ENCODE measurements at regions not wholly inside any gene's neighbourhood (a gene's known extent, or its start where the extent isn't known, plus 50 kb on each side); places are given as distances from the start of the nearest gene placed in this dataset.
A peak's percentile ranks its signal among the peaks of the same experiment; 100 is the strongest.

DNA sequence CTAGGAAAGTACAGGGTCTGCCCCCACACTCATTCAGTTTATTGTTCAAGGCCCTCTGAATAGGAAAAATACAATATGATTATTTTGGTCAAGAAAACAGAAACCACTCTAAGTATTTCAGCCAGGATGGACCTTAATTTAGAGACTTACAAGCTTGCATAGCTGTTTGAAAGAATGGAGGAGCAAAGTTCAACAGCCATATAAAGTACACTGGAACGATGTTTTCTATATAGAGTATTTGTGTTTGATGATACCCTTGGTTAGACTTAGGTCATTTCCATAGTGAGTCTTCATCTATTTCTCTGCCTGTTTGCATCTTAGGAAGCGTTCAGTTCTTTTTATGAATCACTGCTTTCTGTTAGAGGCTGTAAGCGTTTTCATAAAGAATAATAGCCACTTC is 366.2 kb downstream of the NUP35 start:
- DNase-seq (ENCODE audit: low read depth, low spot score), result no peak
- RAD21 ChIA-PET (ENCODE audit: low non-redundant PET in 1 of 2, low total read pairs in 2 of 2, uncharacterized antibody in 2 of 2, unreplicated experiment in 2 of 2), result no interaction called here
- ATAC-seq, result no peak

DNA sequence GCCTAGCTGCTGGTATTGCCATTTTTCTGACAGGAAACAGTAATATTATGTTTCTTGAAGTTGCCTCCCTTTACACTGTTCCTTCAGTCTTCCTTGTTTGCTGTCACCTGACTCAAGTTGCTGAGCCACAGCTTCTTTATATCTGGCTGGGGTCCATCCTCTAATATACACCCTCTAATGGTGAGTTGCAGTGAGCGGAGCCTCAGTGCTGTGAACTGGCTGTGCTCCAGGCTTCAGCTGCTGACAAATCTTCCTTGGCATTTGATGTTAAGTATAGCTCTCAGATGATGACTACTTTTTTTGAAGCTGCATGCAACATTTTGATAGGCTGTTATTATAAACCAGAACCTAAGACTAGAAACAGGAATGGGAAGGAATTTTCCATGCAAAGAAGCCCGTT is 366.7 kb downstream of the NUP35 start:
- ChIA-PET RAD21 (ENCODE audit: low non-redundant PET in 1 of 2, low total read pairs in 2 of 2, uncharacterized antibody in 2 of 2, unreplicated experiment in 2 of 2) (no interaction called here), POLR2A (no interaction called here), CTCF (no interaction called here)
- Histone ChIP-seq H3K4me2 (ENCODE audit: low read length) (no peak overlapping the region), H3K27me3 (ENCODE audit: insufficient read depth, low read length) (no peaks in the 10 kb centered on the region), H3K79me2 (ENCODE audit: insufficient read depth, low read length) (no peaks in the 10 kb centered on the region), H3K9me3 (ENCODE audit: control insufficient read depth in 1 of 2, insufficient read depth in 1 of 2, low read depth in 1 of 2, low read length in 2 of 2) (no peaks in the 10 kb centered on the region), H3K27ac (ENCODE audit: low read depth, low read length) (no peak overlapping the region), H3K9me2 (ENCODE audit: insufficient read depth) (no peaks in the 10 kb centered on the region), H3K36me3 (ENCODE audit: control insufficient read depth in 1 of 2, insufficient read depth in 2 of 2, low read length in 2 of 2) (no peaks in the 10 kb centered on the region), H4K20me1 (ENCODE audit: insufficient read depth) (no peaks in the 10 kb centered on the region), H2AFZ (ENCODE audit: low read depth, low read length, poor library complexity, severe bottlenecking) (no peak overlapping the region), H3K4me3 (replicated peaks in 1 of 2; ENCODE audit: low read depth in 1 of 2, low read length in 2 of 2) (no peak overlapping the region), H3K9ac (ENCODE audit: low read length) (no peak overlapping the region), H3K4me1 (ENCODE audit: control insufficient read depth in 1 of 2, insufficient read depth in 2 of 2, low read length in 2 of 2) (no peaks in the 10 kb centered on the region; a peak in 1 of 4 replicates)
- intact Hi-C loops (cut with micrococcal nuclease), result no loop called here
- TF ChIP-seq SRF (IDR thresholded peaks at IDR 0.05; ENCODE audit: low read depth) (no peak), ZFX (IDR thresholded peaks at IDR 0.05) (no peak), SP1 (IDR thresholded peaks at IDR 0.05; ENCODE audit: low read depth) (no peak), REST (IDR thresholded peaks at IDR 0.05; ENCODE audit: low read depth) (no peak), POLR2A (IDR thresholded peaks at IDR 0.05; ENCODE audit: borderline replicate concordance, extremely low read depth, insufficient read depth, insufficient read length) (no peak), CBX3 (IDR thresholded peaks at IDR 0.05; ENCODE audit: low read depth) (no peak), JUND (IDR thresholded peaks at IDR 0.05) (no peak), EGR1 (IDR thresholded peaks at IDR 0.05; ENCODE audit: low read depth) (no peak), CEBPB (IDR thresholded peaks at IDR 0.05; ENCODE audit: low read depth) (no peak), EZH2 (IDR thresholded peaks at IDR 0.05) (no peak)
- TF ChIP-seq, protein P1, sequence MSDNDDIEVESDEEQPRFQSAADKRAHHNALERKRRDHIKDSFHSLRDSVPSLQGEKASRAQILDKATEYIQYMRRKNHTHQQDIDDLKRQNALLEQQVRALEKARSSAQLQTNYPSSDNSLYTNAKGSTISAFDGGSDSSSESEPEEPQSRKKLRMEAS (IDR thresholded peaks at IDR 0.05), result no peak
- no peak for DNase-seq (ENCODE audit: low read depth, low spot score)
- no TSS peak for BruUV-seq (replicated peaks)
- peak; percentile 30; the same call in 1 of the 2 replicates for ATAC-seq

More for the DNA sequence above, 366.2 kb downstream of the NUP35 start:
- H3K27ac ChIP-seq (ENCODE audit: low read depth, low read length), result no peak overlapping the region
- H3K79me2 ChIP-seq (ENCODE audit: insufficient read depth, low read length), result no peaks in the 10 kb centered on the region
- TF ChIP-seq, protein P1 (IDR thresholded peaks at IDR 0.05), result no peak
- TF ChIP-seq, protein P2, sequence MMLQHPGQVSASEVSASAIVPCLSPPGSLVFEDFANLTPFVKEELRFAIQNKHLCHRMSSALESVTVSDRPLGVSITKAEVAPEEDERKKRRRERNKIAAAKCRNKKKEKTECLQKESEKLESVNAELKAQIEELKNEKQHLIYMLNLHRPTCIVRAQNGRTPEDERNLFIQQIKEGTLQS (IDR thresholded peaks at IDR 0.05), result no peak
- TF ChIP-seq ZFX (IDR thresholded peaks at IDR 0.05), result no peak
- TF ChIP-seq, protein P3, sequence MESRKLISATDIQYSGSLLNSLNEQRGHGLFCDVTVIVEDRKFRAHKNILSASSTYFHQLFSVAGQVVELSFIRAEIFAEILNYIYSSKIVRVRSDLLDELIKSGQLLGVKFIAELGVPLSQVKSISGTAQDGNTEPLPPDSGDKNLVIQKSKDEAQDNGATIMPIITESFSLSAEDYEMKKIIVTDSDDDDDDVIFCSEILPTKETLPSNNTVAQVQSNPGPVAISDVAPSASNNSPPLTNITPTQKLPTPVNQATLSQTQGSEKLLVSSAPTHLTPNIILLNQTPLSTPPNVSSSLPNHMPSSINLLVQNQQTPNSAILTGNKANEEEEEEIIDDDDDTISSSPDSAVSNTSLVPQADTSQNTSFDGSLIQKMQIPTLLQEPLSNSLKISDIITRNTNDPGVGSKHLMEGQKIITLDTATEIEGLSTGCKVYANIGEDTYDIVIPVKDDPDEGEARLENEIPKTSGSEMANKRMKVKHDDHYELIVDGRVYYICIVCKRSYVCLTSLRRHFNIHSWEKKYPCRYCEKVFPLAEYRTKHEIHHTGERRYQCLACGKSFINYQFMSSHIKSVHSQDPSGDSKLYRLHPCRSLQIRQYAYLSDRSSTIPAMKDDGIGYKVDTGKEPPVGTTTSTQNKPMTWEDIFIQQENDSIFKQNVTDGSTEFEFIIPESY (IDR thresholded peaks at IDR 0.05; ENCODE audit: extremely low read depth, insufficient replicate concordance, low read length), result no peak
- H3K4me3 ChIP-seq (replicated peaks in 1 of 2; ENCODE audit: low read depth in 1 of 2, low read length in 2 of 2), result no peak overlapping the region
- H3K36me3 ChIP-seq (ENCODE audit: control insufficient read depth in 1 of 2, insufficient read depth in 2 of 2, low read length in 2 of 2), result no peaks in the 10 kb centered on the region
- H3K9me2 ChIP-seq (ENCODE audit: insufficient read depth), result no peaks in the 10 kb centered on the region
- H3K27me3 ChIP-seq (ENCODE audit: insufficient read depth, low read length), result no peaks in the 10 kb centered on the region
- no peaks in the 10 kb centered on the region for H3K9me3 ChIP-seq (ENCODE audit: control insufficient read depth in 1 of 2, insufficient read depth in 1 of 2, low read depth in 1 of 2, low read length in 2 of 2)
- ChIA-PET POLR2A (no interaction called here), CTCF (no interaction called here)
- no peak overlapping the region for H3K4me2 ChIP-seq (ENCODE audit: low read length)
- H2AFZ ChIP-seq (ENCODE audit: low read depth, low read length, poor library complexity, severe bottlenecking), result no peak overlapping the region
- H4K20me1 ChIP-seq (ENCODE audit: insufficient read depth), result no peaks in the 10 kb centered on the region
- BruUV-seq (replicated peaks), result no TSS peak
- no peaks in the 10 kb centered on the region; a peak in 1 of 4 replicates for H3K4me1 ChIP-seq (ENCODE audit: control insufficient read depth in 1 of 2, insufficient read depth in 2 of 2, low read length in 2 of 2)
- no peak overlapping the region for H3K9ac ChIP-seq (ENCODE audit: low read length)
- intact Hi-C loops (cut with micrococcal nuclease), result no loop called here
